ENCODE measurements at regions not wholly inside any gene's neighbourhood (a gene's known extent, or its start where the extent isn't known, plus 50 kb on each side); places are given as distances from the start of the nearest gene placed in this dataset.

- Histone ChIP-seq H4K20me1 (ENCODE audit: insufficient read depth, low read length) (no peaks in the 10 kb centered on the region), H2AFZ (ENCODE audit: low read length) (no peak overlapping the region), H3K4me3 (replicated peaks in 1 of 3; ENCODE audit: insufficient read depth in 1 of 3, low read depth in 2 of 3, low read length in 3 of 3) (no peak overlapping the region), H3K27ac (ENCODE audit: extremely low read length, insufficient read depth, low read length) (no peak overlapping the region), H3K79me2 (ENCODE audit: insufficient read depth, low read length) (no peaks in the 10 kb centered on the region), H3K9me3 (ENCODE audit: low read length) (peaks cover 12% of the 10 kb centered on the region), H3K36me3 (replicated peaks in 1 of 2; ENCODE audit: control insufficient read depth in 1 of 2, insufficient read depth in 2 of 2, low read length in 2 of 2) (no peaks in the 10 kb centered on the region), H3K9ac (ENCODE audit: insufficient read depth, low read depth, low read length) (no peak overlapping the region), H3K4me1 (ENCODE audit: insufficient read depth, low read length) (no peaks in the 10 kb centered on the region), H3K4me2 (ENCODE audit: low read depth, low read length) (no peak overlapping the region), H3K27me3 (ENCODE audit: control insufficient read depth in 1 of 2, insufficient read depth in 2 of 2, low read length in 2 of 2) (no peaks in the 10 kb centered on the region)
- no peak for FAIRE-seq
- in situ Hi-C loops (cut with HindIII; ENCODE audit: extremely low pct_ligation_motif_present, low pct_unique_long_range_greater_than_20kb): no loop called here
- DNase-seq (ENCODE audit: low spot score): no peak
- no peak for ATAC-seq
- intact Hi-C loops (cut with micrococcal nuclease; ENCODE audit: unreplicated experiment): no loop called here
- TF ChIP-seq SPEN (CRISPR knock-in tag; IDR thresholded peaks at IDR 0.05; ENCODE audit: low read depth): no peak
- no peak for TF ChIP-seq ZNF773 (CRISPR knock-in tag; IDR thresholded peaks at IDR 0.05; ENCODE audit: borderline replicate concordance)
- no peak for TF ChIP-seq MLLT10 (CRISPR knock-in tag; IDR thresholded peaks at IDR 0.05)
- TF ChIP-seq WIZ (CRISPR knock-in tag; IDR thresholded peaks at IDR 0.05): no peak
- no peak for TF ChIP-seq ZNF34 (CRISPR knock-in tag; IDR thresholded peaks at IDR 0.05; ENCODE audit: borderline replicate concordance)
- ChIA-PET POLR2A (no interaction called here), CTCF (ENCODE audit: low intra/inter-chr PET ratio, low total read pairs) (no interaction called here)
- BruUV-seq (replicated peaks): no TSS peak
Measured at GRCh38 chr3:87473944-87474343, 197.6 kb upstream of the POU1F1 start.

- H3K27me3 ChIP-seq (ENCODE audit: control insufficient read depth in 1 of 2, insufficient read depth in 2 of 2, low read length in 2 of 2): no peaks in the 10 kb centered on the region
- DNase-seq (ENCODE audit: low spot score) (no peak), ATAC-seq (no peak), FAIRE-seq (no peak)
- H3K9me3 ChIP-seq (ENCODE audit: low read length): peaks cover 10% of the 10 kb centered on the region
- no TSS peak for BruUV-seq (replicated peaks)
- ChIA-PET POLR2A (no interaction called here), CTCF (ENCODE audit: low intra/inter-chr PET ratio, low total read pairs) (no interaction called here)
- H3K4me2 ChIP-seq (ENCODE audit: low read depth, low read length): no peak overlapping the region
- intact Hi-C loops (cut with micrococcal nuclease; ENCODE audit: unreplicated experiment) (no loop called here), in situ Hi-C loops (cut with HindIII; ENCODE audit: extremely low pct_ligation_motif_present, low pct_unique_long_range_greater_than_20kb) (no loop called here)
- H3K9ac ChIP-seq (ENCODE audit: insufficient read depth, low read depth, low read length): no peak overlapping the region
- H3K79me2 ChIP-seq (ENCODE audit: insufficient read depth, low read length): no peaks in the 10 kb centered on the region
- H3K27ac ChIP-seq (ENCODE audit: extremely low read length, insufficient read depth, low read length): no peak overlapping the region
- no peaks in the 10 kb centered on the region for H3K4me1 ChIP-seq (ENCODE audit: insufficient read depth, low read length)
- no peaks in the 10 kb centered on the region for H3K36me3 ChIP-seq (replicated peaks in 1 of 2; ENCODE audit: control insufficient read depth in 1 of 2, insufficient read depth in 2 of 2, low read length in 2 of 2)
- no peak overlapping the region for H3K4me3 ChIP-seq (replicated peaks in 1 of 3; ENCODE audit: insufficient read depth in 1 of 3, low read depth in 2 of 3, low read length in 3 of 3)
- no peak overlapping the region for H2AFZ ChIP-seq (ENCODE audit: low read length)
- no peaks in the 10 kb centered on the region for H4K20me1 ChIP-seq (ENCODE audit: insufficient read depth, low read length)
- no peak for TF ChIP-seq ZNF883 (CRISPR knock-in tag; IDR thresholded peaks at IDR 0.05; ENCODE audit: not compliant biosample characterization)
- TF ChIP-seq ZNF674 (CRISPR knock-in tag; IDR thresholded peaks at IDR 0.05; ENCODE audit: low read depth): no peak
- no peak for TF ChIP-seq MATR3 (CRISPR knock-in tag; IDR thresholded peaks at IDR 0.05)
- TF ChIP-seq NFAT5 (CRISPR knock-in tag; IDR thresholded peaks at IDR 0.05): no peak
- no peak for TF ChIP-seq ZNF83 (CRISPR knock-in tag; IDR thresholded peaks at IDR 0.05; ENCODE audit: borderline replicate concordance)
- TF ChIP-seq ARID4A (CRISPR knock-in tag; IDR thresholded peaks at IDR 0.05; ENCODE audit: borderline replicate concordance): no peak
Measured at GRCh38 chr3:87468938-87469337, 192.6 kb upstream of the POU1F1 start.

Data from HepG2 (cell line).